Endothelial cell of umbilical vein (primary cell): ENCODE measurements at regions not wholly inside any gene's neighbourhood (a gene's known extent, or its start where the extent isn't known, plus 50 kb on each side); places are given as distances from the start of the nearest gene placed in this dataset.

ENCODE experiments used
- BruUV-seq: library from RNA; stranded (reverse); fragments of 400-500 nt; replicated peaks from 2 replicates; lab custom pipeline; 2021; lab: Mats Ljungman, UMichigan
- CTCF ChIA-PET: fragments of 300-600, 350-600 bp; sonication (Branson Sonifier 250); formaldehyde crosslinking; loops from one replicate; lab custom pipeline; 2021; ENCODE audit warnings: antibody characterized with exemption, inconsistent platforms; lab: Charles Lee
- POLR2A ChIA-PET: fragments of 300-600, 350-600 bp; sonication (Branson Sonifier 250); formaldehyde crosslinking; loops from one replicate; lab custom pipeline; 2021; ENCODE audit warnings: antibody characterized with exemption, inconsistent platforms; lab: Charles Lee
- DNase-seq: peaks from one replicate; pipeline ENCODE4 v3.0.0-alpha.2; 2011; ENCODE audit warnings: low read depth, low spot score
- FAIRE-seq: peaks from 2 replicates; lab custom pipeline; 2011; peaks lifted over from hg19 to GRCh38; lab: Jason Lieb, UNC
- H2AFZ ChIP-seq: 2 replicates; pipeline ENCODE4 v1.6.0; 2012; ENCODE audit warnings: low read depth, low read length, control low read depth, inconsistent platforms
- H3K27ac ChIP-seq: 2 replicates; pipeline ENCODE4 v1.5.1; 2011; ENCODE audit warnings: low read depth, mild to moderate bottlenecking, control low read depth, low read length, moderate library complexity; ENCODE audit not compliant: insufficient read depth
- H3K27me3 ChIP-seq, 2 experiments: 2 replicates each; pipeline versions ENCODE4 v1.6.0 to v1.6.1; 2011; ENCODE audit warnings: low read length in 2 of 2, mixed read lengths in 1 of 2; ENCODE audit not compliant: control insufficient read depth in 2 of 2, insufficient read depth in 2 of 2
- H3K36me3 ChIP-seq, 2 experiments: 2 replicates in 1 of 2; 3 replicates in 1 of 2; pipeline ENCODE4 v1.5.1; 2011; ENCODE audit warnings: low read length in 2 of 2, mild to moderate bottlenecking in 1 of 2, moderate library complexity in 1 of 2; ENCODE audit not compliant: control insufficient read depth in 2 of 2, insufficient read depth in 2 of 2; ENCODE audit errors: extremely low read depth in 1 of 2
- H3K4me1 ChIP-seq: 3 replicates; pipeline ENCODE4 v1.5.1; 2011; ENCODE audit warnings: mild to moderate bottlenecking, low read length; ENCODE audit not compliant: control insufficient read depth, insufficient read depth; ENCODE audit errors: extremely low read depth
- H3K4me2 ChIP-seq: 2 replicates; pipeline ENCODE4 v1.6.1; 2011; ENCODE audit warnings: low read length, control low read depth, mixed read lengths; ENCODE audit not compliant: insufficient read depth
- H3K4me3 ChIP-seq, 3 experiments: fragments of 200-600 bp in 1 of 3; sonication (generic), shearing (Covaris generic) in 1 of 3; replicated peaks in 1 of 3; 2 replicates each; pipeline ENCODE4 v1.5.1; 2011 to 2016; ENCODE audit warnings: control low read depth in 3 of 3, low read length in 3 of 3, mild to moderate bottlenecking in 2 of 3, inconsistent platforms in 1 of 3, low read depth in 1 of 3, moderate library complexity in 1 of 3; ENCODE audit not compliant: insufficient read depth in 1 of 3
- H3K79me2 ChIP-seq: 2 replicates; pipeline ENCODE4 v1.6.0; 2012; ENCODE audit warnings: low read length, inconsistent platforms; ENCODE audit not compliant: control insufficient read depth, insufficient read depth
- H3K9ac ChIP-seq: replicated peaks from 2 replicates; pipeline ENCODE3; 2011; ENCODE audit warnings: low read length, control low read depth; ENCODE audit not compliant: insufficient read depth; ENCODE audit errors: extremely low read depth
- H3K9me1 ChIP-seq: replicated peaks from 3 replicates; pipeline ENCODE4 v1.6.0; 2011; ENCODE audit warnings: mild to moderate bottlenecking, low read length; ENCODE audit not compliant: control insufficient read depth, insufficient read depth; ENCODE audit errors: extremely low read depth
- H3K9me3 ChIP-seq: replicated peaks from 2 replicates; pipeline ENCODE4 v1.5.1; 2012; ENCODE audit warnings: low read length, inconsistent platforms; ENCODE audit not compliant: control insufficient read depth, insufficient read depth
- H4K20me1 ChIP-seq: replicated peaks from 2 replicates; pipeline ENCODE3; 2011; ENCODE audit warnings: mild to moderate bottlenecking, low read length; ENCODE audit not compliant: control insufficient read depth, insufficient read depth; ENCODE audit errors: extremely low read depth
- CTCF ChIP-seq, 2 donors: IDR thresholded peaks; 1 replicate in 1 of 2; 2 replicates in 1 of 2; pipeline ENCODE4 v1.5.1; 2011; ENCODE audit warnings: low read length in 2 of 2, mild to moderate bottlenecking in 2 of 2, moderate library complexity in 2 of 2, control low read depth in 1 of 2, inconsistent platforms in 1 of 2, low read depth in 1 of 2; ENCODE audit not compliant: insufficient read depth in 1 of 2; ENCODE audit errors: extremely low read depth in 1 of 2
- EZH2 ChIP-seq: IDR thresholded peaks from 2 replicates; pipeline ENCODE4 v1.6.1; 2012; ENCODE audit warnings: borderline replicate concordance, low read depth, mild to moderate bottlenecking, moderate library complexity, low read length, inconsistent platforms; ENCODE audit not compliant: severe bottlenecking
- FOS ChIP-seq: IDR thresholded peaks from 2 replicates; pipeline ENCODE4 v1.6.1; 2011; ENCODE audit warnings: mild to moderate bottlenecking, low read length, moderate library complexity, borderline replicate concordance; ENCODE audit not compliant: insufficient read depth
- GATA2 ChIP-seq: IDR thresholded peaks from 2 replicates; pipeline ENCODE4 v1.7.0; 2011; ENCODE audit warnings: low read depth, mild to moderate bottlenecking, moderate library complexity, mixed read lengths, low read length; ENCODE audit not compliant: insufficient read length, insufficient read depth
- JUN ChIP-seq: IDR thresholded peaks from 2 replicates; pipeline ENCODE4 v1.6.1; 2011; ENCODE audit warnings: borderline replicate concordance, low read depth; ENCODE audit not compliant: insufficient read length, insufficient read depth
- MAX ChIP-seq: IDR thresholded peaks from 2 replicates; pipeline ENCODE4 v1.6.1; 2011; ENCODE audit not compliant: insufficient read depth, insufficient read length
- MYC ChIP-seq: IDR thresholded peaks from one replicate; pipeline ENCODE4 v1.6.1; 2011; ENCODE audit warnings: mild to moderate bottlenecking, low read depth, low read length
- POLR2A ChIP-seq: IDR thresholded peaks from 2 replicates; pipeline ENCODE4 v1.6.1; 2012; ENCODE audit warnings: low read depth, mild to moderate bottlenecking, control low read depth, low read length
- POLR2AphosphoS5 ChIP-seq: IDR thresholded peaks from 2 replicates; pipeline ENCODE4 v1.6.1; 2012; ENCODE audit warnings: low read depth, mild to moderate bottlenecking, control low read depth, low read length, moderate library complexity; ENCODE audit not compliant: insufficient read depth
- dilution Hi-C: fragments of 300-500 bp; cut with MboI; formaldehyde crosslinking; loops from one replicate; pipeline ENCODE4 v1.15.0; 2019; ENCODE audit warnings: low sequenced_read_pairs; ENCODE audit not compliant: extremely low pct_ligation_motif_present
- intact Hi-C: fragments of 100-400 bp; cut with micrococcal nuclease; formaldehyde crosslinking; loops from one replicate; pipeline ENCODE4 v1.10.0; 2022

- Histone ChIP-seq H3K4me1 (no peaks in the 10 kb centered on the region), H3K36me3 (no peaks in the 10 kb centered on the region), H2AFZ (no peak overlapping the region), H3K79me2 (no peaks in the 10 kb centered on the region), H3K27ac (no peak overlapping the region), H3K4me3 (no peak overlapping the region), H3K27me3 (no peaks in the 10 kb centered on the region), H3K9me1 (no peaks in the 10 kb centered on the region), H4K20me1 (no peaks in the 10 kb centered on the region), H3K4me2 (no peak overlapping the region), H3K9me3 (no peaks in the 10 kb centered on the region), H3K9ac (no peak overlapping the region)
- dilution Hi-C loops (no loop called here), intact Hi-C loops (no loop called here)
- DNase-seq, result no peak
- ChIA-PET CTCF (no interaction called here), POLR2A (no interaction called here)
- TF ChIP-seq GATA2, result no peak
- no peak for TF ChIP-seq MAX
- no peak for TF ChIP-seq EZH2
- no peak for TF ChIP-seq CTCF (IDR thresholded peaks at IDR 0.05; ENCODE audit: extremely low read depth in 1 of 2, insufficient read depth in 1 of 2, low read depth in 1 of 2, low read length in 2 of 2)
- no peak for TF ChIP-seq MYC
- no peak for TF ChIP-seq JUN
- TF ChIP-seq POLR2A, result no peak
- no peak for TF ChIP-seq FOS
- TF ChIP-seq POLR2AphosphoS5, result no peak
- FAIRE-seq, result no peak
- no TSS peak for BruUV-seq
Measured at GRCh38 chr20:18985551-18985950, 172.0 kb downstream of the SCP2D1 start.
